Liver (tissue), 8 donors: ENCODE measurements at regions not wholly inside any gene's neighbourhood (a gene's known extent, or its start where the extent isn't known, plus 50 kb on each side); places are given as distances from the start of the nearest gene placed in this dataset.

Experiments
- DNase-seq: peaks from one replicate; pipeline ENCODE4 v3.0.0-alpha.2; 2017; ENCODE audit warnings: low spot score
- H3K27ac ChIP-seq, 2 donors: one replicate each; pipeline ENCODE4 v1.7.0; 2013; ENCODE audit warnings: inconsistent platforms in 2 of 2, low read length in 2 of 2, control low read depth in 1 of 2, low read depth in 1 of 2, mild to moderate bottlenecking in 1 of 2
- H3K27me3 ChIP-seq, 4 donors: one replicate each; pipeline versions ENCODE4 v1.6.1 to v1.7.0; 2013; ENCODE audit warnings: low read length in 3 of 4, inconsistent platforms in 1 of 4, mild to moderate bottlenecking in 1 of 4, moderate library complexity in 1 of 4; ENCODE audit not compliant: control insufficient read depth in 4 of 4, insufficient read depth in 4 of 4
- H3K36me3 ChIP-seq, 4 donors: one replicate each; pipeline versions ENCODE4 v1.6.1 to v1.7.0; 2013; ENCODE audit warnings: low read length in 3 of 4, mild to moderate bottlenecking in 3 of 4, low read depth in 1 of 4, moderate library complexity in 1 of 4; ENCODE audit not compliant: control insufficient read depth in 4 of 4, insufficient read depth in 3 of 4
- H3K4me1 ChIP-seq, 4 donors: one replicate each; pipeline versions ENCODE4 v1.6.1 to v1.7.0; 2013; ENCODE audit warnings: low read length in 3 of 4, mild to moderate bottlenecking in 3 of 4, moderate library complexity in 1 of 4; ENCODE audit not compliant: control insufficient read depth in 4 of 4, insufficient read depth in 4 of 4
- H3K4me3 ChIP-seq, 3 donors: one replicate each; pipeline versions ENCODE4 v1.6.1 to v1.7.0; 2013; ENCODE audit warnings: low read length in 3 of 3, control low read depth in 1 of 3, low read depth in 1 of 3, mild to moderate bottlenecking in 1 of 3
- H3K9ac ChIP-seq, 2 donors: one replicate each; pipeline ENCODE4 v1.7.0; 2013; ENCODE audit warnings: low read length in 2 of 2, mild to moderate bottlenecking in 2 of 2, moderate library complexity in 2 of 2, control low read depth in 1 of 2, low read depth in 1 of 2
- H3K9me3 ChIP-seq, 4 donors: one replicate each; pipeline versions ENCODE4 v1.6.1 to v1.7.0; 2013; ENCODE audit warnings: low read length in 3 of 4; ENCODE audit not compliant: control insufficient read depth in 4 of 4
- ATF3 ChIP-seq: IDR thresholded peaks from 2 replicates; pipeline ENCODE4 v1.6.1; 2016; ENCODE audit warnings: antibody characterized with exemption
- EGR1 ChIP-seq, 2 donors: IDR thresholded peaks; 2 replicates each; pipeline ENCODE4 v1.6.1; 2016 to 2018; ENCODE audit warnings: antibody characterized with exemption in 2 of 2, low read depth in 2 of 2
- FOXA1 ChIP-seq: IDR thresholded peaks from 2 replicates; pipeline ENCODE4 v1.6.1; 2016; ENCODE audit warnings: antibody characterized with exemption
- FOXA2 ChIP-seq: IDR thresholded peaks from 2 replicates; pipeline ENCODE4 v1.6.1; 2016; ENCODE audit warnings: antibody characterized with exemption
- GABPA ChIP-seq, 2 donors: IDR thresholded peaks in 1 of 2; conservative IDR thresholded peaks in 1 of 2; 2 replicates each; pipeline ENCODE4 v1.6.1; 2016; ENCODE audit warnings: antibody characterized with exemption in 2 of 2, mild to moderate bottlenecking in 1 of 2, moderate library complexity in 1 of 2
- HNF4A ChIP-seq, 2 donors: conservative IDR thresholded peaks; 2 replicates each; pipeline ENCODE4 v1.6.1; 2016; ENCODE audit warnings: antibody characterized with exemption in 2 of 2, mild to moderate bottlenecking in 2 of 2
- HNF4G ChIP-seq: IDR thresholded peaks from 2 replicates; pipeline ENCODE4 v1.6.1; 2016; ENCODE audit warnings: antibody characterized with exemption
- JUND ChIP-seq, 2 donors: IDR thresholded peaks; 2 replicates each; pipeline ENCODE4 v1.6.1; 2016; ENCODE audit warnings: antibody characterized with exemption in 2 of 2
- NR2F2 ChIP-seq: IDR thresholded peaks from 2 replicates; pipeline ENCODE4 v1.6.1; 2016; ENCODE audit warnings: antibody characterized with exemption
- RAD21 ChIP-seq, 2 donors: IDR thresholded peaks; 2 replicates each; pipeline ENCODE4 v1.6.1; 2016; ENCODE audit warnings: antibody characterized with exemption in 2 of 2, mild to moderate bottlenecking in 2 of 2
- REST ChIP-seq: IDR thresholded peaks from 2 replicates; pipeline ENCODE4 v1.6.1; 2016; ENCODE audit warnings: antibody characterized with exemption, mild to moderate bottlenecking
- RXRA ChIP-seq, 2 donors: IDR thresholded peaks; 2 replicates each; pipeline ENCODE4 v1.6.1; 2017 to 2018; ENCODE audit warnings: antibody characterized with exemption in 2 of 2, mild to moderate bottlenecking in 1 of 2
- TAF1 ChIP-seq: conservative IDR thresholded peaks from 2 replicates; pipeline ENCODE4 v1.6.1; 2016; ENCODE audit warnings: antibody characterized with exemption, mild to moderate bottlenecking
- YY1 ChIP-seq: IDR thresholded peaks from 2 replicates; pipeline ENCODE4 v1.6.1; 2016; ENCODE audit warnings: antibody characterized with exemption, mild to moderate bottlenecking
- WGBS: extraction: QIAGEN DNeasy Blood & Tissue Kit; methylation state at CpG from one replicate; pipeline ENCODE4 v1.1.7; 2013; 5-methylcytosine and 5-hydroxymethylcytosine counted together
- TF ChIP-seq, protein P1 (sequence below): IDR thresholded peaks from 2 replicates; pipeline ENCODE4 v1.6.1; 2016; ENCODE audit warnings: antibody characterized with exemption
- TF ChIP-seq, protein P2 (sequence below): fragments of 150-350 bp; IDR thresholded peaks from 2 replicates; pipeline ENCODE4 v1.5.1; 2017; ENCODE audit warnings: improper control_type of control experiment, low read depth, low read length; ENCODE audit not compliant: missing input control
- TF ChIP-seq, protein P3 (sequence below): IDR thresholded peaks from 2 replicates; pipeline ENCODE4 v1.6.1; 2016; ENCODE audit warnings: antibody characterized with exemption
- donor health status: healthy.
- donor health status: healthy.
- donor health status: healthy.
- donor health status: healthy.
- donor health status: healthy.

DNA sequence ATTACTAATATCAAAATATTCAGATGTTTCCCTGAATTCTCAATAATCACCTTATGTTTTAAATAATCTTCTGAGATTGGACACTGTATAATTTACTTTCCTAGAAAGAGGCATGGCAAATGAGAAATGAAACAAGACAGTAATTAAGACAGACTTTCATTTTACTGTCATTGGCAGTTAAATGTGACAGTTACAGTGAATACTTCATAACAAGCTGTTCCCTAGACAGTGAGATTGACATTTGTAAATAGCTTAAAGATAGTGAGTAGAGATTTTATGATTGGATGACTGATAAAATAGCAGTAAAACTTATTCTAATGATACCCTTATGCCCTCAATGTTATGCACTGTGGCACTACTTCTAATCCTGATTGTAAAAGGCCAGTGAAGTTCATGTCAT lies 524.9 kb upstream of the TMEFF2 start:
- Histone ChIP-seq H3K36me3 (no peaks in the 10 kb centered on the region), H3K4me3 (no peak overlapping the region), H3K27ac (no peak overlapping the region), H3K4me1 (no peaks in the 10 kb centered on the region), H3K27me3 (no peaks in the 10 kb centered on the region), H3K9ac (no peak overlapping the region), H3K9me3 (no peaks in the 10 kb centered on the region)
- no peak for DNase-seq
- TF ChIP-seq, protein P1, sequence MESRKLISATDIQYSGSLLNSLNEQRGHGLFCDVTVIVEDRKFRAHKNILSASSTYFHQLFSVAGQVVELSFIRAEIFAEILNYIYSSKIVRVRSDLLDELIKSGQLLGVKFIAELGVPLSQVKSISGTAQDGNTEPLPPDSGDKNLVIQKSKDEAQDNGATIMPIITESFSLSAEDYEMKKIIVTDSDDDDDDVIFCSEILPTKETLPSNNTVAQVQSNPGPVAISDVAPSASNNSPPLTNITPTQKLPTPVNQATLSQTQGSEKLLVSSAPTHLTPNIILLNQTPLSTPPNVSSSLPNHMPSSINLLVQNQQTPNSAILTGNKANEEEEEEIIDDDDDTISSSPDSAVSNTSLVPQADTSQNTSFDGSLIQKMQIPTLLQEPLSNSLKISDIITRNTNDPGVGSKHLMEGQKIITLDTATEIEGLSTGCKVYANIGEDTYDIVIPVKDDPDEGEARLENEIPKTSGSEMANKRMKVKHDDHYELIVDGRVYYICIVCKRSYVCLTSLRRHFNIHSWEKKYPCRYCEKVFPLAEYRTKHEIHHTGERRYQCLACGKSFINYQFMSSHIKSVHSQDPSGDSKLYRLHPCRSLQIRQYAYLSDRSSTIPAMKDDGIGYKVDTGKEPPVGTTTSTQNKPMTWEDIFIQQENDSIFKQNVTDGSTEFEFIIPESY, result no peak
- no peak for TF ChIP-seq JUND (IDR thresholded peaks at IDR 0.05)
- TF ChIP-seq EGR1 (IDR thresholded peaks at IDR 0.05; ENCODE audit: low read depth in 2 of 2), result no peak
- no peak for TF ChIP-seq REST
- TF ChIP-seq GABPA (IDR thresholded peaks at IDR 0.05 in 1 of 2, conservative IDR thresholded peaks at IDR 0.05 in 1 of 2), result no peak
- no peak for TF ChIP-seq HNF4A (conservative IDR thresholded peaks at IDR 0.05)
- TF ChIP-seq, protein P2, sequence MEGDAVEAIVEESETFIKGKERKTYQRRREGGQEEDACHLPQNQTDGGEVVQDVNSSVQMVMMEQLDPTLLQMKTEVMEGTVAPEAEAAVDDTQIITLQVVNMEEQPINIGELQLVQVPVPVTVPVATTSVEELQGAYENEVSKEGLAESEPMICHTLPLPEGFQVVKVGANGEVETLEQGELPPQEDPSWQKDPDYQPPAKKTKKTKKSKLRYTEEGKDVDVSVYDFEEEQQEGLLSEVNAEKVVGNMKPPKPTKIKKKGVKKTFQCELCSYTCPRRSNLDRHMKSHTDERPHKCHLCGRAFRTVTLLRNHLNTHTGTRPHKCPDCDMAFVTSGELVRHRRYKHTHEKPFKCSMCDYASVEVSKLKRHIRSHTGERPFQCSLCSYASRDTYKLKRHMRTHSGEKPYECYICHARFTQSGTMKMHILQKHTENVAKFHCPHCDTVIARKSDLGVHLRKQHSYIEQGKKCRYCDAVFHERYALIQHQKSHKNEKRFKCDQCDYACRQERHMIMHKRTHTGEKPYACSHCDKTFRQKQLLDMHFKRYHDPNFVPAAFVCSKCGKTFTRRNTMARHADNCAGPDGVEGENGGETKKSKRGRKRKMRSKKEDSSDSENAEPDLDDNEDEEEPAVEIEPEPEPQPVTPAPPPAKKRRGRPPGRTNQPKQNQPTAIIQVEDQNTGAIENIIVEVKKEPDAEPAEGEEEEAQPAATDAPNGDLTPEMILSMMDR, result no peak

GRCh38 chr2:192718340-192718739 lies 523.6 kb upstream of the TMEFF2 start:
- no peak overlapping the region for H3K9ac ChIP-seq
- 81% methylated on average over 3 of the region's 3 CpGs for WGBS
- no peak for DNase-seq
- H3K9me3 ChIP-seq, result no peaks in the 10 kb centered on the region
- no peak overlapping the region for H3K27ac ChIP-seq
- no peaks in the 10 kb centered on the region for H3K27me3 ChIP-seq
- no peak overlapping the region for H3K4me3 ChIP-seq
- H3K36me3 ChIP-seq, result no peaks in the 10 kb centered on the region
- H3K4me1 ChIP-seq, result no peaks in the 10 kb centered on the region
- TF ChIP-seq NR2F2, result no peak
- TF ChIP-seq ATF3, result no peak
- no peak for TF ChIP-seq RAD21 (IDR thresholded peaks at IDR 0.05)
- no peak for TF ChIP-seq REST
- TF ChIP-seq YY1, result no peak
- TF ChIP-seq JUND (IDR thresholded peaks at IDR 0.05), result no peak
- no peak for TF ChIP-seq TAF1
- no peak for TF ChIP-seq FOXA2
- TF ChIP-seq RXRA (IDR thresholded peaks at IDR 0.05), result no peak
- TF ChIP-seq, protein P1, result no peak
- TF ChIP-seq, protein P3, sequence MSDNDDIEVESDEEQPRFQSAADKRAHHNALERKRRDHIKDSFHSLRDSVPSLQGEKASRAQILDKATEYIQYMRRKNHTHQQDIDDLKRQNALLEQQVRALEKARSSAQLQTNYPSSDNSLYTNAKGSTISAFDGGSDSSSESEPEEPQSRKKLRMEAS, result no peak
- no peak for TF ChIP-seq HNF4G
- no peak for TF ChIP-seq HNF4A (conservative IDR thresholded peaks at IDR 0.05)
- no peak for TF ChIP-seq GABPA (IDR thresholded peaks at IDR 0.05 in 1 of 2, conservative IDR thresholded peaks at IDR 0.05 in 1 of 2)
- TF ChIP-seq EGR1 (IDR thresholded peaks at IDR 0.05; ENCODE audit: low read depth in 2 of 2), result no peak
- TF ChIP-seq FOXA1, result no peak
